HG02943 (cell line): ENCODE measurements at regions not wholly inside any gene's neighbourhood (a gene's known extent, or its start where the extent isn't known, plus 50 kb on each side); places are given as distances from the start of the nearest gene placed in this dataset.

Source experiments
- ATAC-seq: cut with Tn5 transposase; IDR thresholded peaks from one replicate; pipeline ENCODE4 v1.9.1; 2021; ENCODE audit warnings: mild to moderate bottlenecking, low read depth, moderate library complexity; ENCODE audit not compliant: unreplicated experiment

- ATAC-seq: no peak
Observed at GRCh38 chr6:26304213-26304796, 60.7 kb upstream of the BTN3A2 start.

DNA sequence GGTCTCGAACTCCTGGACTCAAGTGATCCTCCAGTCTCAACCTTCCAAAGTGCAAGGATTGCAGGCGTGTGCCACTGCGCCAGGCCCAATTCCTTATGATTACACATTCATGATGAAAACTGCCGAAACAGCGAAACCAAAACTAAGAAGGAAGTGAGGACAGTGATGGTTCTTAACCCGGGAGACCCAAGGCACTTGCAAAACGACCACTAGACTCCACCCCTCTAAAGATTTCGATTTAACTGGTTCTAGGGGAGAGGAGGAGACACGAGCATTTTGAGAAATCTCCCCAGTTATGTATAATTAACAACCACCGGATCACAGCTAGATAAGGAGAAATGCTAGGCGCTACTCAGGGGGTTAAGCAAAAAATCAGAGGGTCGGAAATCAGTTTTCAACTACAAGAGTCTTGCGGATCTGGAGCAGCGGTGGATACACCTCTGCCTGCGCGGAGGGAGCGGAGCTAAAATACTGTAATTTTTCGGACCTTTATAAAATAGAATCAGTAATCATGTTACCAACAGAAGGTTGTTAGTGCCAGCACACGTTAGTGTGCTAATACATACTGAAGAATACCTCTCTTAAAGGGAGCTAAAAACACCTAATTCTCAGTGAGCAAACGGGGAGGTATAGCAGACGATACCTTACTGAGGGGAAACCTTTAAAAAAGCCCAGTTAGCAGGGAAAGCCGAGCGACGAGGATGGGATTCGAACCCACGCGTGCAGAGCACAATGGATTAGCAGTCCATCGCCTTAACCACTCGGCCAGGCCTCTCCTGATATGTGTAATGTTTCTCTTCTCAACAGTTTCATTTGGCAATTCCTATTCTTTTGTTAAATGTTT is 60.0 kb upstream of the BTN3A2 start:
- ATAC-seq: peak; percentile 56

GRCh38 chr6:26305641-26305969 is 59.4 kb upstream of the BTN3A2 start:
- ATAC-seq: no peak

- no peak for ATAC-seq
Observed at GRCh38 chr6:26306232-26306631, 58.8 kb upstream of the BTN3A2 start.

DNA sequence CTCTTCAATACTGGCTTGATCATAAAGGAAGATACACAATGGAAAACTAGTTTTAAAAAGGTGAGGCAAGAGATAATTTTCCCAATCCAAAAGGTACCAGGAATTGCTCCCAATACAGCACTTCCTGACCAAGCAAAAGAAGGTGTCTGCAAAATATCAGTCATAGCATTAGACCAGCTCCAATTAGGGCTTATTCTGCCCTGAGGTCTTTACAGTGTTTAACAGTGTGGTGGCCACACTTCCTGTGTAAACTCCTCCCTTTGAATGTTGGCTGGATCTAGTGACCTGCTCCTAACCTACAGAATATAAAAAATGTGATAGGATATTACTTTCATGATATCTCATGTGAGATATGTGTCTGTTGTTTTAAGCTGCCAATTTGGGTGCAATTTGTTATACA is 57.1 kb upstream of the BTN3A2 start:
- ATAC-seq: no peak

DNA sequence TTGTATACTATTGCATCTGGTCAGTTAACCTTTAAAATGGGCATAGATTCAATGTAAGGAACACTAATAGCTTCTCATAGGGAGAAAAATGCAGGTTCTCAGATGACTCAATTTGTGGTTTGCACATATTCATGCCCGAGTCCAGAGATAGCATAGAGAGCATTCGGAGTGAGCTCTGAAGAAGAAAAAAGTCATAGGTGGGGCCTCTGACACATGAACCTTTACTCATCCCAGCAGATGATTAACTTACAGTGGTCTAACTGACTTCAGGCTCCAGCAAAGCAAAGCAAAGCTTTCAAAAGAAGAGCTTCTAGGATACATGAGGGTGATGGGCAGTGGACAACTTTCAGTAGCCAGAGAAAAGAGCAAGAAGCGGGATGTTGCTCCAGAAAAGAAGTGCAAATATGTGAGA is 55.3 kb upstream of the BTN3A2 start:
- ATAC-seq: no peak

DNA sequence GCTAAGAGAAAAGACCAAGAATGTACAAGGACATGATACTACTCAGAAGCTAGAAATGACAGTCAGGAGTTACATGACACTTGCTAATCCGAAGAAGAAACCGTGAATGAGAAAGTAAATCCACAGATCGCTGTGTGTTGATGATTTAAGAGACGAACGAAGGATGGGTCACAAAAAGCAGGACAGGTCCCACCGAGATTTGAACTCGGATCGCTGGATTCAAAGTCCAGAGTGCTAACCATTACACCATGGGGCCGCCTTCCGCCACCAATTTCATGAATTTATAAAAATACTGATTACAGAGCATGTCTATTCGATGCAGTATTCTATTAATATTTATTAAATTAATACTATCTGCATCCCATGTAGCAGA is 54.0 kb upstream of the BTN3A2 start:
- ATAC-seq: no peak

GRCh38 chr6:26311385-26312095 is 53.5 kb upstream of the BTN3A2 start:
- ATAC-seq: no peak

DNA sequence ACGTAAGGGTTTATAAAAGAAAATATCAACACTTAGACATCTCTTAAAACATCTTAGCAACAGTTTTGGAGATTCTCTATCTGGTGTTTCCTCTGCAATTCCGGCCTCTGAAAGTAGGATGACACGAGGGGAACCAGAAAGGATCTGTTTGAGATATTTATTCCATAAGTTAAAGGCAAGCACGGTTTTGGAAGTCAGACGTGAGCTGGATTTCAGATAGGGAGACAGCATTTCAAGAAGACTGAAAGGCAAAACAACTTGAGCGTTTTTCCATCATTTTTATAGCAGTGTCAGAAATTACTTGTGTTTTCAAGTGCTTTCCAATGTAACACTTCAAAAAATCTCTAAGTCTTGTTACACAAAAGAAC is 52.9 kb upstream of the BTN3A2 start:
- no peak for ATAC-seq

GRCh38 chr6:26312501-26313397 is 52.2 kb upstream of the BTN3A2 start:
- no peak for ATAC-seq
